ENCODE measurements at regions not wholly inside any gene's neighbourhood (a gene's known extent, or its start where the extent isn't known, plus 50 kb on each side); places are given as distances from the start of the nearest gene placed in this dataset.

- TF ChIP-seq EZH2 (IDR thresholded peaks at IDR 0.05; ENCODE audit: borderline replicate concordance, low read length) (no peak), CTCF (IDR thresholded peaks at IDR 0.05; ENCODE audit: low read length) (no peak)
- no peak overlapping the region for H3K9ac ChIP-seq (ENCODE audit: low read length)
- H3K9me2 ChIP-seq (ENCODE audit: low read depth, low read length): no peaks in the 10 kb centered on the region
These were observed 199.7 kb downstream of the RPLP1 start for GRCh38 chr15:69652293-69652692.

GRCh38 chr15:69652751-69653305, 200.2 kb downstream of the RPLP1 start:
- Histone ChIP-seq H3K9me2 (ENCODE audit: low read depth, low read length) (no peaks in the 10 kb centered on the region), H3K27me3 (ENCODE audit: insufficient read depth, low read length) (peaks cover 25% of the 10 kb centered on the region), H3K4me3 (ENCODE audit: low read depth, low read length, poor library complexity, severe bottlenecking) (no peak overlapping the region)

More at GRCh38 chr15:69652293-69652692, 199.7 kb downstream of the RPLP1 start:
- no peaks in the 10 kb centered on the region for H4K20me1 ChIP-seq (ENCODE audit: insufficient read depth, low read length)
- no peak overlapping the region for H3K4me3 ChIP-seq (ENCODE audit: low read depth, low read length, poor library complexity, severe bottlenecking)
- H3F3A ChIP-seq (ENCODE audit: insufficient read depth, low read length): no peaks in the 10 kb centered on the region
- no peaks in the 10 kb centered on the region for H3K36me3 ChIP-seq (ENCODE audit: insufficient read depth, low read length)
- no peak overlapping the region for H2AFZ ChIP-seq (ENCODE audit: low read length)
- H3K4me2 ChIP-seq (ENCODE audit: low read length): no peak overlapping the region
- H3K27ac ChIP-seq (ENCODE audit: low read depth, low read length, poor library complexity, severe bottlenecking): no peak overlapping the region
- H3K27me3 ChIP-seq (ENCODE audit: insufficient read depth, low read length): peaks cover 25% of the 10 kb centered on the region
- H3K4me1 ChIP-seq (ENCODE audit: insufficient read depth, low read length, severe bottlenecking): no peaks in the 10 kb centered on the region
- 0 out of 2 replicates have a peak, but pooled peaks cover 6% of the 10 kb centered on the region for H3K9me3 ChIP-seq (ENCODE audit: low read length)
- H3K79me2 ChIP-seq (ENCODE audit: insufficient read depth, low read length): no peaks in the 10 kb centered on the region

GRCh38 chr15:69653306-69653705, 200.7 kb downstream of the RPLP1 start:
- no peak overlapping the region for H3K27ac ChIP-seq (ENCODE audit: low read depth, low read length, poor library complexity, severe bottlenecking)
- H4K20me1 ChIP-seq (ENCODE audit: insufficient read depth, low read length): no peaks in the 10 kb centered on the region
- H3F3A ChIP-seq (ENCODE audit: insufficient read depth, low read length): no peaks in the 10 kb centered on the region
- no peak overlapping the region for H3K4me2 ChIP-seq (ENCODE audit: low read length)
- H3K36me3 ChIP-seq (ENCODE audit: insufficient read depth, low read length): no peaks in the 10 kb centered on the region
- TF ChIP-seq EZH2 (IDR thresholded peaks at IDR 0.05; ENCODE audit: borderline replicate concordance, low read length): no peak
- no peak for TF ChIP-seq CTCF (IDR thresholded peaks at IDR 0.05; ENCODE audit: low read length)
- no peak overlapping the region for H3K9ac ChIP-seq (ENCODE audit: low read length)
- peaks cover 25% of the 10 kb centered on the region for H3K27me3 ChIP-seq (ENCODE audit: insufficient read depth, low read length)
- 0 out of 2 replicates have a peak, but pooled peaks cover 6% of the 10 kb centered on the region for H3K9me3 ChIP-seq (ENCODE audit: low read length)
- H2AFZ ChIP-seq (ENCODE audit: low read length): no peak overlapping the region
- no peak overlapping the region for H3K4me3 ChIP-seq (ENCODE audit: low read depth, low read length, poor library complexity, severe bottlenecking)
- no peaks in the 10 kb centered on the region for H3K79me2 ChIP-seq (ENCODE audit: insufficient read depth, low read length)
- H3K4me1 ChIP-seq (ENCODE audit: insufficient read depth, low read length, severe bottlenecking): no peaks in the 10 kb centered on the region
- no peaks in the 10 kb centered on the region for H3K9me2 ChIP-seq (ENCODE audit: low read depth, low read length)

More at GRCh38 chr15:69652751-69653305, 200.2 kb downstream of the RPLP1 start:
- H3K4me2 ChIP-seq (ENCODE audit: low read length): no peak overlapping the region
- no peaks in the 10 kb centered on the region for H4K20me1 ChIP-seq (ENCODE audit: insufficient read depth, low read length)
- 0 out of 2 replicates have a peak, but pooled peaks cover 6% of the 10 kb centered on the region for H3K9me3 ChIP-seq (ENCODE audit: low read length)
- no peak overlapping the region for H2AFZ ChIP-seq (ENCODE audit: low read length)
- H3F3A ChIP-seq (ENCODE audit: insufficient read depth, low read length): no peaks in the 10 kb centered on the region
- H3K4me1 ChIP-seq (ENCODE audit: insufficient read depth, low read length, severe bottlenecking): no peaks in the 10 kb centered on the region
- no peaks in the 10 kb centered on the region for H3K79me2 ChIP-seq (ENCODE audit: insufficient read depth, low read length)
- TF ChIP-seq EZH2 (IDR thresholded peaks at IDR 0.05; ENCODE audit: borderline replicate concordance, low read length) (no peak), CTCF (IDR thresholded peaks at IDR 0.05; ENCODE audit: low read length) (no peak)
- H3K27ac ChIP-seq (ENCODE audit: low read depth, low read length, poor library complexity, severe bottlenecking): no peak overlapping the region
- H3K9ac ChIP-seq (ENCODE audit: low read length): no peak overlapping the region
- H3K36me3 ChIP-seq (ENCODE audit: insufficient read depth, low read length): no peaks in the 10 kb centered on the region
